OCI-LY7 (cell line): ENCODE measurements at regions not wholly inside any gene's neighbourhood (a gene's known extent, or its start where the extent isn't known, plus 50 kb on each side); places are given as distances from the start of the nearest gene placed in this dataset.

Experiments used
- CTCF ChIP-seq: fragments of 200-600 bp; sonication (generic); conservative IDR thresholded peaks from 2 replicates; pipeline ENCODE4 v1.5.1; 2014; ENCODE audit warnings: mild to moderate bottlenecking, antibody characterized with exemption, low read length, moderate library complexity, mixed read lengths
- EZH2phosphoT487 ChIP-seq: fragments of 200-600 bp; sonication (generic); IDR thresholded peaks from 2 replicates; pipeline ENCODE4 v1.6.1; 2018; ENCODE audit warnings: low read depth, borderline replicate concordance, mild to moderate bottlenecking, mixed run types, antibody characterized with exemption, low read length, moderate library complexity, mixed read lengths

GRCh38 chr1:4331767-4332163 is 322.6 kb upstream of the AJAP1 start:
- TF ChIP-seq CTCF (no peak), EZH2phosphoT487 (no peak)
